HEK293 (cell line): ENCODE measurements at regions not wholly inside any gene's neighbourhood (a gene's known extent, or its start where the extent isn't known, plus 50 kb on each side); places are given as distances from the start of the nearest gene placed in this dataset.

Experiments
- CTCF ChIA-PET: fragments of 350-600 bp; formaldehyde crosslinking; extraction: SDS; loops from one replicate; lab custom pipeline; 2021; ENCODE audit warnings: antibody characterized with exemption; lab: Yijun Ruan, JAX
- POLR2A ChIA-PET: fragments of 300-600 bp; formaldehyde crosslinking; extraction: SDS; loops from one replicate; lab custom pipeline; 2020; ENCODE audit warnings: antibody characterized with exemption, inconsistent platforms; lab: Yijun Ruan, JAX
- H3K27ac ChIP-seq: fragments of 200-500 bp; sonication (Bioruptor generic); 2 replicates; pipeline ENCODE4 v1.5.1; 2014; ENCODE audit warnings: low read depth, low read length, control low read depth, inconsistent platforms; ENCODE audit errors: extremely low read depth
- H3K36me3 ChIP-seq, 2 experiments: fragments of 200-500 bp in 1 of 2; sonication (Bioruptor generic) in 1 of 2; 1 replicate in 1 of 2; 2 replicates in 1 of 2; pipeline ENCODE4 v1.5.1; 2014 to 2017; ENCODE audit warnings: inconsistent platforms in 2 of 2, low read length in 2 of 2; ENCODE audit not compliant: control insufficient read depth in 2 of 2, insufficient read depth in 1 of 2
- H3K4me1 ChIP-seq: fragments of 200-500 bp; sonication (Bioruptor generic); 2 replicates; pipeline ENCODE4 v1.5.1; 2014; ENCODE audit warnings: mild to moderate bottlenecking, low read length, inconsistent platforms; ENCODE audit not compliant: control insufficient read depth, insufficient read depth
- H3K4me3 ChIP-seq: 2 replicates; pipeline ENCODE4 v1.5.1; 2011; ENCODE audit warnings: low read depth, mild to moderate bottlenecking, control low read depth, low read length, moderate library complexity
- H3K9me3 ChIP-seq: fragments of 200-500 bp; sonication (Bioruptor generic); 2 replicates; pipeline ENCODE4 v1.5.1; 2014; ENCODE audit warnings: low read depth, low read length, inconsistent platforms; ENCODE audit not compliant: control insufficient read depth, insufficient read depth
- CTCF ChIP-seq: fragments of 450-650 bp; formaldehyde crosslinking; IDR thresholded peaks from 2 replicates; pipeline ENCODE4 v1.5.1; 2016; ENCODE audit warnings: missing biosample characterization, missing genetic modification characterization
- GFI1B ChIP-seq: fragments of 450-650 bp; formaldehyde crosslinking; IDR thresholded peaks from 2 replicates; pipeline ENCODE4 v1.5.1; 2016; ENCODE audit warnings: missing biosample characterization, missing genetic modification characterization
- MEIS1 ChIP-seq: sonication (generic); formaldehyde crosslinking; IDR thresholded peaks from 2 replicates; pipeline ENCODE4 v1.8.1; 2022; ENCODE audit warnings: missing genetic modification reagents, mild to moderate bottlenecking, borderline replicate concordance
- PRDM6 ChIP-seq: fragments of 450-650 bp; formaldehyde crosslinking; IDR thresholded peaks from 2 replicates; pipeline ENCODE4 v1.5.1; 2017; ENCODE audit warnings: missing biosample characterization, missing genetic modification characterization
- YY1 ChIP-seq: fragments of 450-650 bp; formaldehyde crosslinking; IDR thresholded peaks from 2 replicates; pipeline ENCODE4 v1.5.1; 2018; ENCODE audit warnings: missing biosample characterization, missing genetic modification characterization
- YY2 ChIP-seq: fragments of 450-650 bp; formaldehyde crosslinking; IDR thresholded peaks from 2 replicates; pipeline ENCODE4 v1.5.1; 2016; ENCODE audit warnings: missing biosample characterization, missing genetic modification characterization
- ZBTB26 ChIP-seq: fragments of 450-650 bp; formaldehyde crosslinking; optimal IDR thresholded peaks from 2 replicates; pipeline ENCODE3; 2016; ENCODE audit warnings: missing biosample characterization, mild to moderate bottlenecking, missing genetic modification characterization
- ZBTB44 ChIP-seq: fragments of 450-650 bp; IDR thresholded peaks from 2 replicates; pipeline ENCODE4 v1.5.1; 2018; ENCODE audit warnings: missing biosample characterization, mild to moderate bottlenecking, missing genetic modification characterization
- ZIC2 ChIP-seq: fragments of 450-650 bp; formaldehyde crosslinking; IDR thresholded peaks from 2 replicates; pipeline ENCODE4 v1.5.1; 2016; ENCODE audit warnings: missing biosample characterization, missing genetic modification characterization
- ZNF157 ChIP-seq: fragments of 450-650 bp; formaldehyde crosslinking; IDR thresholded peaks from 2 replicates; pipeline ENCODE4 v1.5.1; 2016; ENCODE audit warnings: missing biosample characterization, missing genetic modification characterization
- ZNF221 ChIP-seq: fragments of 450-650 bp; formaldehyde crosslinking; IDR thresholded peaks from 2 replicates; pipeline ENCODE4 v1.5.1; 2017; ENCODE audit warnings: missing biosample characterization, missing genetic modification characterization, borderline replicate concordance
- ZNF292 ChIP-seq: fragments of 450-650 bp; formaldehyde crosslinking; IDR thresholded peaks from 2 replicates; pipeline ENCODE4 v1.5.1; 2016; ENCODE audit warnings: low read depth, missing biosample characterization, missing genetic modification characterization, borderline replicate concordance
- ZNF324 ChIP-seq: fragments of 450-650 bp; formaldehyde crosslinking; IDR thresholded peaks from 2 replicates; pipeline ENCODE4 v1.5.1; 2016; ENCODE audit warnings: missing biosample characterization, missing genetic modification characterization
- ZNF362 ChIP-seq: fragments of 450-650 bp; formaldehyde crosslinking; IDR thresholded peaks from 2 replicates; pipeline ENCODE4 v1.5.1; 2016; ENCODE audit warnings: missing biosample characterization, missing genetic modification characterization
- ZNF521 ChIP-seq: fragments of 450-650 bp; formaldehyde crosslinking; IDR thresholded peaks from 2 replicates; pipeline ENCODE4 v1.5.1; 2017; ENCODE audit warnings: missing biosample characterization, mild to moderate bottlenecking, missing genetic modification characterization
- ZNF529 ChIP-seq: fragments of 450-650 bp; formaldehyde crosslinking; IDR thresholded peaks from 2 replicates; pipeline ENCODE4 v1.5.1; 2017; ENCODE audit warnings: missing genetic modification characterization, missing biosample characterization; ENCODE audit not compliant: insufficient replicate concordance
- ZNF558 ChIP-seq: fragments of 450-650 bp; formaldehyde crosslinking; IDR thresholded peaks from 2 replicates; pipeline ENCODE4 v1.5.1; 2016; ENCODE audit warnings: missing biosample characterization, missing genetic modification characterization
- ZNF768 ChIP-seq: fragments of 450-650 bp; formaldehyde crosslinking; IDR thresholded peaks from 2 replicates; pipeline ENCODE4 v1.5.1; 2018; ENCODE audit warnings: missing biosample characterization, mild to moderate bottlenecking, missing genetic modification characterization
- ZSCAN18 ChIP-seq: fragments of 450-650 bp; formaldehyde crosslinking; IDR thresholded peaks from 2 replicates; pipeline ENCODE4 v1.5.1; 2016; ENCODE audit warnings: missing biosample characterization, missing genetic modification characterization

GRCh38 chr5:155903791-155904190, 423.2 kb upstream of the SGCD start:
- H3K9me3 ChIP-seq, result no peaks in the 10 kb centered on the region
- ChIA-PET POLR2A (no interaction called here), CTCF (no interaction called here)
- H3K27ac ChIP-seq, result no peak overlapping the region
- H3K4me1 ChIP-seq, result no peaks in the 10 kb centered on the region
- no peak overlapping the region for H3K4me3 ChIP-seq
- TF ChIP-seq ZNF529 (no peak), ZNF221 (tag by site-specific recombination) (no peak), ZBTB44 (tag by site-specific recombination) (no peak), ZNF324 (tag by site-specific recombination) (no peak), ZBTB26 (tag by site-specific recombination) (no peak), MEIS1 (CRISPR knock-in tag) (no peak), ZNF362 (no peak), ZNF558 (no peak), YY1 (tag by site-specific recombination) (no peak), ZNF292 (no peak), GFI1B (tag by site-specific recombination) (no peak), PRDM6 (tag by site-specific recombination) (no peak), YY2 (no peak), ZNF768 (no peak), CTCF (tag by site-specific recombination) (no peak), ZSCAN18 (no peak), ZNF157 (no peak), ZNF521 (no peak), ZIC2 (tag by site-specific recombination) (no peak)
- no peaks in the 10 kb centered on the region for H3K36me3 ChIP-seq
